Astrocyte (in vitro differentiated cells and primary cell): ENCODE measurements at regions not wholly inside any gene's neighbourhood (a gene's known extent, or its start where the extent isn't known, plus 50 kb on each side); places are given as distances from the start of the nearest gene placed in this dataset.

ENCODE experiments used
- DNase-seq: peaks from one replicate; pipeline ENCODE4 v3.0.0-alpha.2; 2010; ENCODE audit warnings: low read depth
- FAIRE-seq: peaks from 2 replicates; lab custom pipeline; 2011; peaks lifted over from hg19 to GRCh38; lab: Jason Lieb, UNC
- H2AFZ ChIP-seq: 2 replicates; pipeline ENCODE4 v1.6.0; 2012; ENCODE audit warnings: low read depth, low read length, inconsistent platforms
- H3K27ac ChIP-seq: 2 replicates; pipeline ENCODE4 v1.5.1; 2011; ENCODE audit warnings: low read depth, low read length, inconsistent platforms
- H3K27me3 ChIP-seq: 2 replicates; pipeline ENCODE4 v1.6.0; 2011; ENCODE audit warnings: low read length, inconsistent platforms; ENCODE audit not compliant: insufficient read depth
- H3K36me3 ChIP-seq: 2 replicates; pipeline ENCODE4 v1.5.1; 2011; ENCODE audit warnings: low read length, inconsistent platforms; ENCODE audit not compliant: insufficient read depth
- H3K4me1 ChIP-seq: 2 replicates; pipeline ENCODE4 v1.5.1; 2011; ENCODE audit warnings: low read length, inconsistent platforms; ENCODE audit not compliant: insufficient read depth
- H3K4me2 ChIP-seq: 2 replicates; pipeline ENCODE4 v1.6.0; 2012; ENCODE audit warnings: low read length, inconsistent platforms
- H3K4me3 ChIP-seq: 2 replicates; pipeline ENCODE4 v1.5.1; 2011; ENCODE audit warnings: low read depth, mild to moderate bottlenecking, low read length, inconsistent platforms; ENCODE audit not compliant: insufficient read depth
- H3K79me2 ChIP-seq: 2 replicates; pipeline ENCODE4 v1.6.0; 2012; ENCODE audit warnings: mild to moderate bottlenecking, low read length, inconsistent platforms; ENCODE audit not compliant: insufficient read depth
- H3K9ac ChIP-seq: 2 replicates; pipeline ENCODE4 v1.6.0; 2012; ENCODE audit warnings: mild to moderate bottlenecking, low read length, inconsistent platforms
- H3K9me3 ChIP-seq: 2 replicates; pipeline ENCODE4 v1.5.1; 2012; ENCODE audit warnings: low read depth, mild to moderate bottlenecking, low read length, inconsistent platforms; ENCODE audit not compliant: insufficient read depth
- H4K20me1 ChIP-seq: 2 replicates; pipeline ENCODE4 v1.6.0; 2012; ENCODE audit warnings: low read length, inconsistent platforms; ENCODE audit not compliant: insufficient read depth
- H3K27ac Mint-ChIP-seq: one replicate; pipeline ENCODE4 v1.8.0; 2021; ENCODE audit warnings: mild to moderate bottlenecking, mixed read lengths; ENCODE audit not compliant: unreplicated experiment
- H3K27me3 Mint-ChIP-seq: one replicate; pipeline ENCODE4 v1.8.0; 2021; ENCODE audit warnings: low read depth, mixed read lengths; ENCODE audit not compliant: unreplicated experiment
- H3K36me3 Mint-ChIP-seq: one replicate; pipeline ENCODE4 v1.8.0; 2021; ENCODE audit warnings: low read depth, mixed read lengths; ENCODE audit not compliant: unreplicated experiment
- H3K4me1 Mint-ChIP-seq: one replicate; pipeline ENCODE4 v1.8.0; 2021; ENCODE audit warnings: low read depth, mixed read lengths; ENCODE audit not compliant: unreplicated experiment
- H3K4me3 Mint-ChIP-seq: one replicate; pipeline ENCODE4 v1.8.0; 2021; ENCODE audit warnings: mild to moderate bottlenecking, moderate library complexity, mixed read lengths; ENCODE audit not compliant: unreplicated experiment
- H3K9me3 Mint-ChIP-seq: one replicate; pipeline ENCODE4 v1.8.0; 2021; ENCODE audit warnings: mild to moderate bottlenecking, mixed read lengths; ENCODE audit not compliant: unreplicated experiment
- EZH2 ChIP-seq: IDR thresholded peaks from 2 replicates; pipeline ENCODE4 v1.6.1; 2012; ENCODE audit warnings: mild to moderate bottlenecking, low read length, inconsistent platforms; ENCODE audit not compliant: insufficient read depth
- TF ChIP-seq, protein P1 (sequence below): IDR thresholded peaks from 2 replicates; pipeline ENCODE4 v1.5.1; 2011; ENCODE audit warnings: low read depth, mild to moderate bottlenecking, inconsistent platforms, low read length, moderate library complexity; ENCODE audit not compliant: insufficient read depth

DNA sequence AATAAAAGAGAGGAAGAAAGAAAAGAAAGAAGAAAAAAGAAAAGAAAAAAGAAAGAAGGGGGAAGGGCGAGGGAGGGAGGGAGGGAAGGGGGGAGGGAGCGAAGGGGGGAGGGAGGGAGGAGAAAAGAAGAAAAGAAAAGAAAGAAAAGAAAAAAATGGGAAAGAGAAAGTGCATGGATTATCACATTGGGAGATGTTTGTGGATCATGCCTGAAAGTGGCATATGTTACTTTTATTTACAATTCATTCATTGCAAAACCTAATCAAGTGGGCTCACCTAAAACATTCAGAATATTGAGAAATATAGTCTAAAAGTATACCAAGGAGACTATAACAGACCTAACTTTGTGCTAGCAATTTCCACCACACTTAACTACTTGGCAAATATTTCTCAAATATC lies 246.9 kb upstream of the SYT1 start:
- Histone ChIP-seq H4K20me1 (no peaks in the 10 kb centered on the region), H3K4me3 (no peak overlapping the region), H3K9ac (no peak overlapping the region), H3K4me2 (no peak overlapping the region), H3K36me3 (no peaks in the 10 kb centered on the region), H3K9me3 (no peaks in the 10 kb centered on the region), H3K27ac (no peak overlapping the region), H3K79me2 (no peaks in the 10 kb centered on the region), H3K27me3 (no peaks in the 10 kb centered on the region), H3K4me1 (no peaks in the 10 kb centered on the region), H2AFZ (no peak overlapping the region)
- FAIRE-seq (no peak), DNase-seq (no peak)
- TF ChIP-seq, protein P1, sequence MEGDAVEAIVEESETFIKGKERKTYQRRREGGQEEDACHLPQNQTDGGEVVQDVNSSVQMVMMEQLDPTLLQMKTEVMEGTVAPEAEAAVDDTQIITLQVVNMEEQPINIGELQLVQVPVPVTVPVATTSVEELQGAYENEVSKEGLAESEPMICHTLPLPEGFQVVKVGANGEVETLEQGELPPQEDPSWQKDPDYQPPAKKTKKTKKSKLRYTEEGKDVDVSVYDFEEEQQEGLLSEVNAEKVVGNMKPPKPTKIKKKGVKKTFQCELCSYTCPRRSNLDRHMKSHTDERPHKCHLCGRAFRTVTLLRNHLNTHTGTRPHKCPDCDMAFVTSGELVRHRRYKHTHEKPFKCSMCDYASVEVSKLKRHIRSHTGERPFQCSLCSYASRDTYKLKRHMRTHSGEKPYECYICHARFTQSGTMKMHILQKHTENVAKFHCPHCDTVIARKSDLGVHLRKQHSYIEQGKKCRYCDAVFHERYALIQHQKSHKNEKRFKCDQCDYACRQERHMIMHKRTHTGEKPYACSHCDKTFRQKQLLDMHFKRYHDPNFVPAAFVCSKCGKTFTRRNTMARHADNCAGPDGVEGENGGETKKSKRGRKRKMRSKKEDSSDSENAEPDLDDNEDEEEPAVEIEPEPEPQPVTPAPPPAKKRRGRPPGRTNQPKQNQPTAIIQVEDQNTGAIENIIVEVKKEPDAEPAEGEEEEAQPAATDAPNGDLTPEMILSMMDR: no peak
- TF ChIP-seq EZH2: no peak
- no peak overlapping the region for H3K27ac Mint-ChIP-seq
- no peak overlapping the region for H3K4me3 Mint-ChIP-seq
- H3K9me3 Mint-ChIP-seq: peaks cover 4% of the 10 kb centered on the region
- H3K27me3 Mint-ChIP-seq: no peaks in the 10 kb centered on the region
- H3K4me1 Mint-ChIP-seq: no peaks in the 10 kb centered on the region
- H3K36me3 Mint-ChIP-seq: no peaks in the 10 kb centered on the region

DNA sequence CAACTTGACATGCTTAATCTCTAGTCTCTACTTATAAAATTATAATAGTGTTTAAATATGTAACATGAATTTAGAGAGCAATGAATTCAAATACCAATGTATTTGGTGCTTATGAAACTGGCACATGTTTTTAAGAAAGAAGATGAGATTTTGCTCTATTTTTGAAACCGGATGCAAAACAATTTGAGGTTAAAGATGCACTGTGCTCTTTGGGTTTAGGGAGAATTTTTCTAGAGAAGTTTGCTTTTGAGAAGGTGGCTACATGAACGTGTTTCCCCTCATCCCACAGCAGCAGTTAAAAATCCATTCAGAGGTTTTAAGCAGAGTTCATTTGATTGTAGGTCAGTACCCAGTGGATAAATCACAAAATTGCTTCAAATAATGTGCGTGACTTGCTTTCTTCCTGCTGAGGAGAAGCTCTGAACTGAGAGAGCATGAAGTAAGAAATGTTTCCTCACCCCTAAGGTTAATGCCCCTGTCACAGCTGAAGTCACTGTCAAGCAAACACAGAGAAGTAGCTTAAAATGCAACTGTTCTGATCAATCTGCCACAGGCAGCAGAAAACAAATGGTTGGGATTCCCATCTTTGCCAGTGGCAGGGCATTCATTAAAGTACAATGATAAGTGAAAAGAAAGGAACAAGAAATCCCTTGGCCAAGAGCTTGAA lies 241.9 kb upstream of the SYT1 start:
- Mint-ChIP-seq H3K27me3 (no peaks in the 10 kb centered on the region), H3K4me3 (no peak overlapping the region), H3K9me3 (peaks cover 4% of the 10 kb centered on the region), H3K4me1 (no peaks in the 10 kb centered on the region), H3K27ac (no peak overlapping the region), H3K36me3 (no peaks in the 10 kb centered on the region)
- H3K36me3 ChIP-seq: no peaks in the 10 kb centered on the region
- H3K4me2 ChIP-seq: no peak overlapping the region
- FAIRE-seq: no peak
- DNase-seq: no peak
- H4K20me1 ChIP-seq: no peaks in the 10 kb centered on the region
- no peaks in the 10 kb centered on the region for H3K9me3 ChIP-seq
- no peaks in the 10 kb centered on the region for H3K27me3 ChIP-seq
- TF ChIP-seq, protein P1: no peak
- no peak for TF ChIP-seq EZH2
- H3K4me3 ChIP-seq: no peak overlapping the region
- no peaks in the 10 kb centered on the region for H3K79me2 ChIP-seq
- no peaks in the 10 kb centered on the region for H3K4me1 ChIP-seq
- peak overlapping the region; percentile 43 for H2AFZ ChIP-seq
- no peak overlapping the region for H3K27ac ChIP-seq
- no peak overlapping the region for H3K9ac ChIP-seq

DNA sequence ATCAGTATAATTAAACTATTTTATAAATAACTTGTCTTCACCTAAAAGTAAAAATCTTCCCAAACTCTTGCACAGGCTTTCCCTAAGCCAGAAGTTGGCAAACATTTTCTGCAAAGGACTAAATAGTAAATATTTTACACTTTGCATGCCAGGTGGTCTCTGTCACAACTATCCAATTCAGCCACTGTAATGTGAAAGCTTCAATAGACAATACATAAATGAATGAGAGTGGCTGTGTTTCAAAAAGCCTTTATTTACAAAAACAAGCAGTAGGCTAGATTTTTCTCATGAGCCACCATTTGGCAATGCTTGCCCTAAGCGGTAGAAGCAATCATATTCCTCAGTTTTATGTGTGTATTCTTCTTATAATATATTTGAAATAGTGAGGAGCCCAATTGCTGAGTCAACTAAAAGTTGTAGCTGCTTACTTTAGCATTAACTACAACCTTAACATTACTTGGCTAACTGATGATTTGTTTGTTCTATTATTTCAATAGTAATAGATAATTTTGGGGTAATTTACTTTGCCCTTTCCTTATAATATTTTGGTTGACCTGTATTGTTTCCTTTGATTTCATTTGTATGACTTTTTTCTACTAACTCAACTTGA lies 236.0 kb upstream of the SYT1 start:
- H3K4me3 Mint-ChIP-seq: no peak overlapping the region
- Histone ChIP-seq H3K27me3 (no peaks in the 10 kb centered on the region), H3K9me3 (no peaks in the 10 kb centered on the region), H3K27ac (no peak overlapping the region), H4K20me1 (no peaks in the 10 kb centered on the region), H3K9ac (no peak overlapping the region), H3K4me2 (no peak overlapping the region), H2AFZ (no peak overlapping the region), H3K4me1 (no peaks in the 10 kb centered on the region), H3K79me2 (no peaks in the 10 kb centered on the region), H3K4me3 (no peak overlapping the region), H3K36me3 (no peaks in the 10 kb centered on the region)
- FAIRE-seq: no peak
- peaks cover 3% of the 10 kb centered on the region for H3K9me3 Mint-ChIP-seq
- TF ChIP-seq, protein P1: no peak
- no peak for DNase-seq
- H3K4me1 Mint-ChIP-seq: no peaks in the 10 kb centered on the region
- H3K27ac Mint-ChIP-seq: no peak overlapping the region
- H3K36me3 Mint-ChIP-seq: no peaks in the 10 kb centered on the region
- no peaks in the 10 kb centered on the region for H3K27me3 Mint-ChIP-seq
